ENCODE measurements at regions not wholly inside any gene's neighbourhood (a gene's known extent, or its start where the extent isn't known, plus 50 kb on each side); places are given as distances from the start of the nearest gene placed in this dataset.

DNA sequence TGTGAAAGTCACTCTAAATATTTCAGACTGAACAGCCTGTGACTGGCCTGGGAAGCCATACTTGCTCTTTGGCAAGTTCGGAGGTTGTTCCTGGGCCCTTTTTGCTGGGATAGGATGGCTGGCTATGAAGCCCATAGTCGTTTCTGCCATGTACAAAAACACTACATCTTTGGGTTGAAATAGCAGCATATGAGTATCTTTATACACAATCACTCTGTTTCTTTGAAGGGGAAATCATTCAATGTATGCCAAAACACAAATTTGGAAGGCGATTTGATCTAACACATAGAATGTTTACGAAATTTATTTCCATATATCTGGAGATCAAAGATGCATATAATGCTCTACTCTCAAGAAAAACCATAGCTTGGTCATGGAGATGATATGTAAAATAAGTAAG is 192.9 kb downstream of the SQOR start:
- TF ChIP-seq, protein P1, sequence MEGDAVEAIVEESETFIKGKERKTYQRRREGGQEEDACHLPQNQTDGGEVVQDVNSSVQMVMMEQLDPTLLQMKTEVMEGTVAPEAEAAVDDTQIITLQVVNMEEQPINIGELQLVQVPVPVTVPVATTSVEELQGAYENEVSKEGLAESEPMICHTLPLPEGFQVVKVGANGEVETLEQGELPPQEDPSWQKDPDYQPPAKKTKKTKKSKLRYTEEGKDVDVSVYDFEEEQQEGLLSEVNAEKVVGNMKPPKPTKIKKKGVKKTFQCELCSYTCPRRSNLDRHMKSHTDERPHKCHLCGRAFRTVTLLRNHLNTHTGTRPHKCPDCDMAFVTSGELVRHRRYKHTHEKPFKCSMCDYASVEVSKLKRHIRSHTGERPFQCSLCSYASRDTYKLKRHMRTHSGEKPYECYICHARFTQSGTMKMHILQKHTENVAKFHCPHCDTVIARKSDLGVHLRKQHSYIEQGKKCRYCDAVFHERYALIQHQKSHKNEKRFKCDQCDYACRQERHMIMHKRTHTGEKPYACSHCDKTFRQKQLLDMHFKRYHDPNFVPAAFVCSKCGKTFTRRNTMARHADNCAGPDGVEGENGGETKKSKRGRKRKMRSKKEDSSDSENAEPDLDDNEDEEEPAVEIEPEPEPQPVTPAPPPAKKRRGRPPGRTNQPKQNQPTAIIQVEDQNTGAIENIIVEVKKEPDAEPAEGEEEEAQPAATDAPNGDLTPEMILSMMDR (IDR thresholded peaks at IDR 0.05): no peak
- ATAC-seq (no peak), DNase-seq (no peak)
- Histone ChIP-seq H3K36me3 (ENCODE audit: low read depth) (no peaks in the 10 kb centered on the region), H3K9me3 (no peaks in the 10 kb centered on the region), H3K4me3 (no peak overlapping the region), H3K4me1 (ENCODE audit: low read depth) (peaks cover 5% of the 10 kb centered on the region)
- intact Hi-C loops (cut with DNase I, micrococcal nuclease): no loop called here

DNA sequence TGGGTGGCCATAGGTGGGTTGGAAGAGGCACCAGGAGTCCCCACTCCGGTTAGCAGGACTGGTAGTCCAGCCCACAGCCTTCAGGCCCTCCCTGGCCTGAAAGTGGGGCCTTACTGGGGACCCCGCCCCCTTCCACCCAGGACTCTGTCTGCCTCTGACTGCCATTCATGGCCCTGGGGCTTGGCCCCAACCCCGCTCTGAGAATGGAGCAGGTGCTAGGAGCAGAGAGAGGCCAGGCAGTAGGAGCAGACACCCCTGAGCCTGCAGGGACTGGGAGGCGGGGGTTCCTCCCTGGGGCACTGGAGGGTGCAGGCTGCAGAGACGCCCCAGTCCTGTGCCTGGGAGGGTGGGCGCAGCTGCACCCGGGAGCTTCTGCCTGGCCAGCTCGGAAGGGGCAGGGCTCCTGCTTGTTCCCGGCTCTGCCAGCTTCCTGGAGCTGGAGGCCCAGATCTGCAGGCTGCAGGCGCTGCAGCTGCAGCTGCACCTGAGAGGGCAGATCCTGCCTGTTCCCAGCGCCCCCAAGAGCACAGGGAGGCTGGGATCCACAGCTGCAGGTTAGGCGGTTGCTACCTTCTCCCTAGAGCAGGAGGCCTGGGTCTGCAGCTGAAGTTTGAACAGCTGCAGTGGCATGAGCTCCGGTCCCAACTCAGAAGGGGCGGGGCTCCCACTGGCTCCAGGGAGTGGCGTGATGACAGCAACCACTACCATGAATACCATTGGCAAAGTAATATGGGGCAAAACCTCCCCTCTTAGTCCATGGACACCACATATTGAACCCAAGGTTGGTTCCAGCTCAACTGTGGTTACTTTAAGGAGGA is 194.7 kb downstream of the SQOR start:
- DNase-seq (peak; percentile 57 to 72 (median 68)), ATAC-seq (peak; percentile 90)
- Histone ChIP-seq H3K4me1 (ENCODE audit: low read depth) (peaks cover 5% of the 10 kb centered on the region), H3K36me3 (ENCODE audit: low read depth) (no peaks in the 10 kb centered on the region), H3K9me3 (no peaks in the 10 kb centered on the region), H3K4me3 (no peak overlapping the region)
- intact Hi-C loops (cut with DNase I, micrococcal nuclease): no loop called here
- TF ChIP-seq, protein P1 (IDR thresholded peaks at IDR 0.05): no peak

DNA sequence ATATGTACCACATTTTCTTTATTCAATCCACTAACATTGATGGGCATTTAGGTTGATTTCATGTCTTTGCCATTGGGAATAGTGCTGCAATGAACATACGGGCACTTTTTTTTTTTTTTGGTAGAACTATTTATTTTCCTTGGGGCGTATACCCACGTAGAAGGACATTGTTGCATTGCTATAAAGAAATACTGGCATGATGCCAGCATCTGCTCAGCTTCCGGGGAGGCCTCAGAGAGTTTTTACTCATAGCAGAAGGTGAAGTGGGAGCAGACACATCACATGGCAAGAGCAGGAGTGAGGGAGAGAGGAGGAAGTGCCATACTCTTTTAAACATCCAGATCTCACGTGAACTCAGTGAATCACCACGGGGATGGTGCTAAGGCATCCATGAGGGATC is 197.0 kb downstream of the SQOR start:
- Histone ChIP-seq H3K4me3 (no peak overlapping the region), H3K4me1 (ENCODE audit: low read depth) (peaks cover 5% of the 10 kb centered on the region), H3K9me3 (no peaks in the 10 kb centered on the region), H3K36me3 (ENCODE audit: low read depth) (no peaks in the 10 kb centered on the region)
- TF ChIP-seq, protein P1 (IDR thresholded peaks at IDR 0.05): no peak
- DNase-seq (no peak), ATAC-seq (no peak)
- intact Hi-C loops (cut with DNase I, micrococcal nuclease): no loop called here

DNA sequence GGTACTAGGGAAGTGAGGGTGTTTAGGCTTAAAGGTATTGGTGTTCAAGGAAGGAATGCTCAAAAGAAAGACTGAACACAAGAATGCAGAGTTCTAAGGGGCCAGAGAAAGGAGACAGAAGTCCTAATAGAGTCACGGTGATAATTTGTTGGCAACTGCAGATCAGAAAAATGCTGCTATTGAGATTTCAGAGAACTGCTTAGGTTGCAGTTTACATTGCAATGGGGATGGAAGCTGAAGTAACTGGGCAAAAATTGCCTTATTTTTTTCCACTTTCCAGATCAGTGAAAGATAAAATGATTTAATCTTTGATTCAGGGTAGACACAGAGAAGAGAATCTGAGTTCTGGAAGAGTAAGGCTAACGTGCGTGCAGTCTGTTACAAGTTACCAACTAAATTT is 199.8 kb downstream of the SQOR start:
- TF ChIP-seq, protein P1 (IDR thresholded peaks at IDR 0.05): no peak
- DNase-seq: no peak
- no peak for ATAC-seq
- H3K4me1 ChIP-seq (ENCODE audit: low read depth): peaks cover under 1% of the 10 kb centered on the region
- no peak overlapping the region for H3K4me3 ChIP-seq
- intact Hi-C loops (cut with DNase I, micrococcal nuclease): no loop called here
- H3K9me3 ChIP-seq: no peaks in the 10 kb centered on the region
- no peaks in the 10 kb centered on the region for H3K36me3 ChIP-seq (ENCODE audit: low read depth)

DNA sequence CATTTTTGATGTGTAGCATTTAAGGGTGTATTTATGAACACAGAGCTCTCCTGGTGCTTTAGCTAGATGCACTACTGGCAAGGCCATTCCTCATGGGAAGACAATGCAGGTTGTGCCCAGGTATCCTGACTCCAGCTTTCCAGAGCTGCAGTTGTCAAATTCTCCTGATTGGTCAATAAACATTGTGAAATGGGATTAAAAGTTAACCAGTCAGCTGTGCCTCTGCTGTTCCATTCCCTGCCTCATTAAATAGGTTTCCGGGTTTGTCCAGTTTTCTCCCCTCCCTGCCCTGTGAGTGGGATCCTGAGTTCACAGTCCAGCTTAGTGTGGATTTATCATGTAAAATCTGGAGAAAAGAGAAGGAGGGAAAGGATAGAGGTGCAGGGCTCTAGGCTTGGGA is 207.3 kb downstream of the SQOR start:
- Histone ChIP-seq H3K4me1 (ENCODE audit: low read depth) (peaks cover 3% of the 10 kb centered on the region), H3K9me3 (no peaks in the 10 kb centered on the region), H3K4me3 (no peak overlapping the region), H3K36me3 (ENCODE audit: low read depth) (no peaks in the 10 kb centered on the region)
- ATAC-seq (peak; percentile 99), DNase-seq (peak in 1 of 3 donors; percentile 60)
- intact Hi-C loops (cut with DNase I, micrococcal nuclease): no loop called here
- TF ChIP-seq, protein P1 (IDR thresholded peaks at IDR 0.05): no peak
